ENCODE measurements at regions not wholly inside any gene's neighbourhood (a gene's known extent, or its start where the extent isn't known, plus 50 kb on each side); places are given as distances from the start of the nearest gene placed in this dataset.

GRCh38 chr20:40773376-40773775 lies 84.3 kb upstream of the MAFB start (continued):
- TF ChIP-seq BRCA1 (IDR thresholded peaks at IDR 0.05; ENCODE audit: low read depth, low read length) = no peak
